ENCODE measurements at regions not wholly inside any gene's neighbourhood (a gene's known extent, or its start where the extent isn't known, plus 50 kb on each side); places are given as distances from the start of the nearest gene placed in this dataset.

- DNase-seq (ENCODE audit: low read depth) = no peak
- no peak for TF ChIP-seq CTCF (IDR thresholded peaks at IDR 0.05; ENCODE audit: insufficient read depth, low read length, severe bottlenecking)
- peak; percentile 28 for FAIRE-seq
- Histone ChIP-seq H3K4me3 (ENCODE audit: low read depth, low read length) (no peak overlapping the region), H3K36me3 (ENCODE audit: control insufficient read depth, insufficient read depth, low read length) (no peaks in the 10 kb centered on the region), H3K27me3 (ENCODE audit: control insufficient read depth, insufficient read depth, low read length) (no peaks in the 10 kb centered on the region)
These were observed 72.6 kb downstream of the ISX start for GRCh38 chr22:35138521-35138920.

GRCh38 chr22:35140879-35141745 lies 75.2 kb downstream of the ISX start:
- Histone ChIP-seq H3K27me3 (ENCODE audit: control insufficient read depth, insufficient read depth, low read length) (no peaks in the 10 kb centered on the region), H3K4me3 (ENCODE audit: low read depth, low read length) (no peak overlapping the region), H3K36me3 (ENCODE audit: control insufficient read depth, insufficient read depth, low read length) (no peaks in the 10 kb centered on the region)
- DNase-seq (ENCODE audit: low read depth) (no peak), FAIRE-seq (no peak)
- TF ChIP-seq CTCF (IDR thresholded peaks at IDR 0.05; ENCODE audit: insufficient read depth, low read length, severe bottlenecking) = no peak

GRCh38 chr22:35148381-35148780 lies 82.4 kb downstream of the ISX start:
- no peaks in the 10 kb centered on the region for H3K36me3 ChIP-seq (ENCODE audit: control insufficient read depth, insufficient read depth, low read length)
- FAIRE-seq (peak; percentile 66), DNase-seq (ENCODE audit: low read depth) (no peak)
- no peak for TF ChIP-seq CTCF (IDR thresholded peaks at IDR 0.05; ENCODE audit: insufficient read depth, low read length, severe bottlenecking)
- no peak overlapping the region for H3K4me3 ChIP-seq (ENCODE audit: low read depth, low read length)
- H3K27me3 ChIP-seq (ENCODE audit: control insufficient read depth, insufficient read depth, low read length) = no peaks in the 10 kb centered on the region

GRCh38 chr22:35148866-35149548 lies 83.0 kb downstream of the ISX start:
- FAIRE-seq (no peak), DNase-seq (ENCODE audit: low read depth) (no peak)
- no peaks in the 10 kb centered on the region for H3K27me3 ChIP-seq (ENCODE audit: control insufficient read depth, insufficient read depth, low read length)
- H3K4me3 ChIP-seq (ENCODE audit: low read depth, low read length) = no peak overlapping the region
- TF ChIP-seq CTCF (IDR thresholded peaks at IDR 0.05; ENCODE audit: insufficient read depth, low read length, severe bottlenecking) = no peak
- no peaks in the 10 kb centered on the region for H3K36me3 ChIP-seq (ENCODE audit: control insufficient read depth, insufficient read depth, low read length)

GRCh38 chr22:35150183-35151107 lies 84.5 kb downstream of the ISX start:
- peak; percentile 73 for TF ChIP-seq CTCF (IDR thresholded peaks at IDR 0.05; ENCODE audit: insufficient read depth, low read length, severe bottlenecking)
- no peak for FAIRE-seq
- DNase-seq (ENCODE audit: low read depth) = peak; percentile 24
- H3K36me3 ChIP-seq (ENCODE audit: control insufficient read depth, insufficient read depth, low read length) = no peaks in the 10 kb centered on the region
- no peaks in the 10 kb centered on the region for H3K27me3 ChIP-seq (ENCODE audit: control insufficient read depth, insufficient read depth, low read length)
- no peak overlapping the region for H3K4me3 ChIP-seq (ENCODE audit: low read depth, low read length)
